GM18526 (cell line): ENCODE measurements at regions not wholly inside any gene's neighbourhood (a gene's known extent, or its start where the extent isn't known, plus 50 kb on each side); places are given as distances from the start of the nearest gene placed in this dataset.

Experiments
- POLR2A ChIP-seq: IDR thresholded peaks from 3 replicates; pipeline ENCODE4 v1.6.1; 2011; ENCODE audit not compliant: insufficient read length; ENCODE audit errors: extremely low read depth

- TF ChIP-seq POLR2A: no peak
Observed at GRCh38 chr1:178572604-178573003, 59.7 kb downstream of the TEX35 start.

GRCh38 chr1:178573330-178573729, 60.4 kb downstream of the TEX35 start:
- no peak for TF ChIP-seq POLR2A

GRCh38 chr1:178574345-178574744, 61.4 kb downstream of the TEX35 start:
- TF ChIP-seq POLR2A: no peak

GRCh38 chr1:178575611-178576361, 62.9 kb downstream of the TEX35 start:
- no peak for TF ChIP-seq POLR2A

- no peak for TF ChIP-seq POLR2A
Observed at GRCh38 chr1:178576841-178577240, 63.9 kb downstream of the TEX35 start.

- TF ChIP-seq POLR2A: no peak
Observed at GRCh38 chr1:178577882-178578281, 65.0 kb downstream of the TEX35 start.

GRCh38 chr1:178578541-178578940, 65.6 kb downstream of the TEX35 start:
- TF ChIP-seq POLR2A: no peak

- TF ChIP-seq POLR2A: no peak
Observed at GRCh38 chr1:178579095-178579494, 66.2 kb downstream of the TEX35 start.

- peak; percentile 32 for TF ChIP-seq POLR2A
Observed at GRCh38 chr1:178579562-178579961, 66.7 kb downstream of the TEX35 start.

- no peak for TF ChIP-seq POLR2A
Observed at GRCh38 chr1:178580096-178580495, 67.2 kb downstream of the TEX35 start.

GRCh38 chr1:178580876-178581275, 68.0 kb downstream of the TEX35 start:
- no peak for TF ChIP-seq POLR2A

- TF ChIP-seq POLR2A: peak; percentile 18
Observed at GRCh38 chr1:178581351-178582303, 68.7 kb downstream of the TEX35 start.

- no peak for TF ChIP-seq POLR2A
Observed at GRCh38 chr1:178587096-178587495, 74.2 kb downstream of the TEX35 start.

- no peak for TF ChIP-seq POLR2A
Observed at GRCh38 chr1:178587975-178588374, 75.1 kb downstream of the TEX35 start.

- TF ChIP-seq POLR2A: no peak
Observed at GRCh38 chr1:178593515-178593914, 80.6 kb downstream of the TEX35 start.

GRCh38 chr1:178594133-178594532, 81.2 kb downstream of the TEX35 start:
- TF ChIP-seq POLR2A: no peak
